MG63 (cell line): ENCODE measurements at regions not wholly inside any gene's neighbourhood (a gene's known extent, or its start where the extent isn't known, plus 50 kb on each side); places are given as distances from the start of the nearest gene placed in this dataset.

Experiments used
- DNase-seq: peaks from one replicate; pipeline ENCODE4 v3.0.0-alpha.2; 2020
- H3K27me3 ChIP-seq: fragments of 250-450 bp; sonication (Bioruptor Pico); 2 replicates; pipeline ENCODE4 v1.5.1; 2020; ENCODE audit warnings: mild to moderate bottlenecking, moderate library complexity
- H3K36me3 ChIP-seq: fragments of 250-450 bp; sonication (Bioruptor Pico); 2 replicates; pipeline ENCODE4 v1.5.1; 2020; ENCODE audit warnings: mild to moderate bottlenecking, moderate library complexity
- H3K4me3 ChIP-seq: fragments of 250-450 bp; sonication (Bioruptor Pico); 2 replicates; pipeline ENCODE4 v1.5.1; 2020; ENCODE audit warnings: mild to moderate bottlenecking, moderate library complexity
- H3K9me3 ChIP-seq: fragments of 250-450 bp; sonication (Bioruptor Pico); 2 replicates; pipeline ENCODE4 v1.5.1; 2020; ENCODE audit warnings: mild to moderate bottlenecking, moderate library complexity

DNA sequence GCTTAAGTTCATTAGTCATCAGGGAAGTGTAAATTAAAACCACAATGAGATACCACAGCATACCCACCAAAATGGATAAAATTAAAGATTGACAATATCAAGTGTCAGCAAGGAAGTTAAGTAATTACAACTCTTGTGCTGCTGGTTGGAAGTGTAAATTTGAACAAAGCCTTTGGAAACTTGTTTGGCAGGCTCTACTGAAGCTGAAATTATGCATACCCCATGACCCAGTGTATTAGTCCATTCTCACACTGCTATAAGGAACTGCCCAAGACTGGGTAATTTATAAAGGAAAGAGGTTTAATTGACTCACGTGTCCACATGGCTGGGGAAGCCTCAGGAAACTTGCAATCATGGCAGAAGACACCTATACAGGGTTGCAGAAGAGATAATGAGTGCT is 196.1 kb downstream of the PDCD6IP start:
- Histone ChIP-seq H3K36me3 (no peaks in the 10 kb centered on the region), H3K27me3 (no peaks in the 10 kb centered on the region), H3K9me3 (no peaks in the 10 kb centered on the region), H3K4me3 (no peak overlapping the region)
- DNase-seq = no peak

DNA sequence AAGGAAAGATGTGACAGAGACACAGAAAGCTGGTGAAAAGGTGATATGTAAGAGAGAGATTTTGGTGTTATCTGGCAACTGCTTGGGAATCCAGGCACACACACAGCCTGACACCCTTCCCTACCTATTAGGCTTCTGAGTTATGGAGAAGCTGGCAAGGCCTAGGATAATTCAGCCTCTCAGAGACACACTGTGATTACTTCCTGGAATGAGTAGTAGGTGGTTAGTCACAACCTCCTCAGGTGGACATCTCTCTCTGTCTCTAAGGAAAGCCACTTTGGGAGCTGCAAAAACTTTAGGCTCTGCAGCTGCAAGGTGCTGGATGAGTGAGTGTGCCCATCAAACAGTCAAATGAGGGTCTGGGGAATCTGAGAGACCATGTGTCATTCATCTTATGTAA is 201.9 kb downstream of the PDCD6IP start:
- no peak for DNase-seq
- Histone ChIP-seq H3K4me3 (no peak overlapping the region), H3K9me3 (no peaks in the 10 kb centered on the region), H3K36me3 (no peaks in the 10 kb centered on the region), H3K27me3 (no peaks in the 10 kb centered on the region)

DNA sequence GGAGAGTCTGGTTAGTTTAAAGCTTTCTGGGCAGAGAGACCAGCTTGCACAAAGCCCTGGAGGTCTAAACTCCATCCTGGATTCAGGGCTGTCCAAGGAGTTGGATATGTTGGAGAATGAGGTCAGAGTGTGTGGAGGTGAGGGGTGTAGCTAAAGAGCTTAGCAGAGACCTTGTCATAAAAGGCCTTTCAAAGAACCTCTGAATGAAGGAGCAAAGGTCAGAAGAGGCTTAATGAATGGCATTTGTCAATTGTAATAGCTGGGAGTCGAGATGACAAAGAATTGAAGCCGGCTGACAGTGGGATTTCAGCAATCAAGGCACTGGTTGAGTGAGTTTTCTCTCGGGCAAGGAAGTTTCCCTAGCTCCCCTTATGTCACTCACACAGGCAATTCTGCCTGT is 202.6 kb downstream of the PDCD6IP start:
- no peaks in the 10 kb centered on the region for H3K9me3 ChIP-seq
- no peaks in the 10 kb centered on the region for H3K27me3 ChIP-seq
- no peaks in the 10 kb centered on the region for H3K36me3 ChIP-seq
- H3K4me3 ChIP-seq = no peak overlapping the region
- no peak for DNase-seq

GRCh38 chr3:34001990-34002389 is 203.6 kb downstream of the PDCD6IP start:
- Histone ChIP-seq H3K9me3 (no peaks in the 10 kb centered on the region), H3K27me3 (no peaks in the 10 kb centered on the region), H3K36me3 (no peaks in the 10 kb centered on the region), H3K4me3 (no peak overlapping the region)
- DNase-seq = no peak

- H3K4me3 ChIP-seq = no peak overlapping the region
- no peaks in the 10 kb centered on the region for H3K9me3 ChIP-seq
- H3K36me3 ChIP-seq = no peaks in the 10 kb centered on the region
- no peak for DNase-seq
- H3K27me3 ChIP-seq = no peaks in the 10 kb centered on the region
Measured at GRCh38 chr3:34002569-34003100, 204.2 kb downstream of the PDCD6IP start.

- H3K27me3 ChIP-seq = no peaks in the 10 kb centered on the region
- no peaks in the 10 kb centered on the region for H3K9me3 ChIP-seq
- no peak overlapping the region for H3K4me3 ChIP-seq
- no peaks in the 10 kb centered on the region for H3K36me3 ChIP-seq
- no peak for DNase-seq
Measured at GRCh38 chr3:34005886-34006285, 207.5 kb downstream of the PDCD6IP start.

DNA sequence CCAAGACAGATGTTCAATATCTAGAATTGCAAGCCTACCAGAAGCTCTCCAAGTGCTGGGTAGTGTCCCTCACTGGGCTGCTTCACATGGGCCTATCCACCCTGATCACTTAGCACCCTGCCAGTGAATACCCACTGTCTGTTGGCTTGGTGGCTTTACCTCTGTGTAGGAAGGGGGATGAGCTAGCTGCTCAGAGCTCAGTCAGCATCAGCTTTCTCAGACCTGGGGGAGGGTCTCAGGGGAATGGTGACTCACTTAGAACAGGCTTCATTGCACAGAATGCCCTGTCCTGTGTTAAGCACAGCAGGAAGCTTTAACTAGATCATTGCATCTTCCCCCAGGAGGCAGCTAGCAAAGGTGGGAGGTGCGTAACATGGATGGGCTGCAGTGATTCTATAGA is 209.8 kb downstream of the PDCD6IP start:
- Histone ChIP-seq H3K4me3 (no peak overlapping the region), H3K36me3 (no peaks in the 10 kb centered on the region), H3K27me3 (no peaks in the 10 kb centered on the region), H3K9me3 (no peaks in the 10 kb centered on the region)
- DNase-seq = no peak

- no peaks in the 10 kb centered on the region for H3K36me3 ChIP-seq
- no peaks in the 10 kb centered on the region for H3K27me3 ChIP-seq
- no peak for DNase-seq
- no peak overlapping the region for H3K4me3 ChIP-seq
- no peaks in the 10 kb centered on the region for H3K9me3 ChIP-seq
Measured at GRCh38 chr3:34008836-34009809, 210.7 kb downstream of the PDCD6IP start.

- Histone ChIP-seq H3K36me3 (no peaks in the 10 kb centered on the region), H3K4me3 (no peak overlapping the region), H3K27me3 (no peaks in the 10 kb centered on the region), H3K9me3 (no peaks in the 10 kb centered on the region)
- DNase-seq = no peak
Measured at GRCh38 chr3:34011171-34012101, 213.0 kb downstream of the PDCD6IP start.

GRCh38 chr3:34012102-34012461 is 213.7 kb downstream of the PDCD6IP start:
- Histone ChIP-seq H3K9me3 (no peaks in the 10 kb centered on the region), H3K36me3 (no peaks in the 10 kb centered on the region), H3K4me3 (no peak overlapping the region), H3K27me3 (no peaks in the 10 kb centered on the region)
- DNase-seq = peak; percentile 65

DNA sequence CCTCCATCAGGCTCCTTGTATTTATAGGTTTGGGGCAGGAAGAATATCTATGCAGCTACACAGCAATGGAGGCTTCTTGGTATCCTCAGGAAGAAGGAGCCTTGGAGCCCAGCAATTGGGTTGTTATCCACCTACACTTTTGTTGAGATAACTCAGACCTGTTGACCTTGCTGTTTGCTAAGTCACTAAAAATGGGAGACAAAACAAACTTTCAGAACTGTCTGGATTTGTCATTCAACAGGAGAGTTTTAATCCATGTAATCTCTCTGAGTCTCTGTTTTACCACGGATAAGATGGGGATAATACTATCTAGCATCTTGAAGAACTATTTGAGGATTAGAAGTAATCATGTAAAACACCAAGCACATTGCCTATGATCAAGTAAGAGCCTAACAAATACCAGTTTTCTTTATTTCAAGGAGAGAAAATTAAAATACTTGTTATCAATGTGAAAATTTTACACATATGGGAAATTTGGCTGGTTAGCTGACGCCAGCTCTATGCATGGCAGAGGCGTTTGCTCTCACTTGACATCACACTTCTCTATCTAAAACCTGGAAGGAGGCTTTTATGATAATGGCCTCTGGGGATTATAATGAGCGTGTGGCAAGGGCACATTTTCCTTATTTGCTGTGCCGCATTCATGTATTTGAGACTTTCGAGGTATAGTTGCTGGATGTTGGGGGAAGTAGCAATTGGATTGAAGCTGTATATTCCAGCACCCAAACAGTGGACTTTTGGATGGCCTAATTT is 215.6 kb downstream of the PDCD6IP start:
- DNase-seq = no peak
- no peaks in the 10 kb centered on the region for H3K27me3 ChIP-seq
- no peak overlapping the region for H3K4me3 ChIP-seq
- H3K9me3 ChIP-seq = no peaks in the 10 kb centered on the region
- H3K36me3 ChIP-seq = no peaks in the 10 kb centered on the region

DNA sequence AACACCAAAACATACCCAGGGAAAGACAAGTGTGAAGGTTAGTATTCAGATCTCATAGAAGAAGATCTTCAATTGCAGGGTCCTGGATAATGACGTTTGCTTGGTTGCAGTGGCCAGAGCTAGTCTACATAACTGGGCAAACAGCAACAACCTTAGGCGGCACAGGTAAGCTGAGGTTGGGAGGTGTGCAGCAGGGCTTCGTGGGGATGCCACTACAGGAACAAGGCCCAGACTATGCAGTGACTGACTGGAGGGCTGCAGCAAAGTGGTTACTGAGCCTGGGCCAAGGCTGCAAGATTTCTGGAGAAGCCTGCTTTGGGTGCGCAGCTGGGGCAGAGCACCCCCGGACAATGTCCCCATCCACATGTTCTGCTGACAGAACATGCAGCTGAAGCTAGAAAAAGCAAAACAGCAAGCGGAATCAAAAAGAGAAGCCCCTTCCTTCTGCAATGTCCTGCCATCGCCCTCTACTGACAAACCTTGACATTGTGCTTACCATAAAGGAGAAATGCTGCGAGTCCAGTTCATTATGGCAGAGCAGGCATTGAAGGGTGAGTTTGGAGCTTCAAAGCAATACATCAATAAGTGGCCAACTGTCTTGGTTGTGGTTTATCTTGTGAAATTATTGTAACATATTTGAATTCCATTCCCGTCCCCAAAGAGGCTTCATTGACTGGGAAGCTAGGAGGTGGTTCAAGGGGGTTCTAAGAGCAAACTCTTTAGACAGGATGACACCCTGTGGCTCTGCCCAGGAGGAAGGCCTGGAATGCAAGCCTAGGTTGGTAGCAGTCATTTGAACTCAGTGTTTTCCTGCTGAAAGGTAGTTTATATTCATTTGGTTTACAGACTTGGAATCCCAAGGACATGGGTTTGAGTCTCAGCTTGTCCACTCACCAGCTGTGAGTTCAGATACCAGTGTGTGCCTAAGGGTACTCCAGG is 217.0 kb downstream of the PDCD6IP start:
- Histone ChIP-seq H3K36me3 (no peaks in the 10 kb centered on the region), H3K4me3 (no peak overlapping the region), H3K9me3 (no peaks in the 10 kb centered on the region), H3K27me3 (no peaks in the 10 kb centered on the region)
- DNase-seq = no peak

DNA sequence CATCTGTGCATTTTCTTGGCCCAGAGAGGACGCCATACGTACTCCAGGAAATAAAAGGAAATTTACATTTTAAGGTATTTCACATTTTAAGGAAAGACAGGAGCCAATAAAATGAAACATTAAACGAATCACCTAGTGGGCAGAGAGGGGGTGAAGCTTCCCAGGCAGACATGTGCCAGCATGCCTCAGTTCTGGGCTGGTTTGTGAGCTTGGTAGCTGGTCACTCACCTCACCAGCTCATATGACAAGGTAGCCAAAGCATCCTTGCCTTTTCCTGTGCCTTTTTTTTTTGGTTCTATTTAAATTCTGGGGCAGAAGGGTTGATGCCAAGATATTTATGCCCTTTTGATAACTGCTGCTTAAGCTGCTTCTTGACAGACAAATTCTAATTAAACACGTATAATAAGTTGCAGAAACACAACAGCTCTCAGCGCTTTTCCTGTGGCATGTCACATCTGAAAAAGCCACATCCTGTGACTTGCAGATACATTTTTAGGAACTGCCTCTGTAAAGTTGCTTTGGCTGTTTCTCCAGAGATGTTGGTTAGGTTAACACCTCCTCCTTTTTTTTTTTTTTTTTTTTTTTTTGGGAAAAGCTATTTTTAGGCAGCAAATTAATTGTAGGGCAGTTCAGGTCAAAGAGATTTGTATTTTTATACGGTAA is 218.6 kb downstream of the PDCD6IP start:
- no peak for DNase-seq
- Histone ChIP-seq H3K9me3 (no peaks in the 10 kb centered on the region), H3K27me3 (no peaks in the 10 kb centered on the region), H3K36me3 (no peaks in the 10 kb centered on the region), H3K4me3 (no peak overlapping the region)

DNA sequence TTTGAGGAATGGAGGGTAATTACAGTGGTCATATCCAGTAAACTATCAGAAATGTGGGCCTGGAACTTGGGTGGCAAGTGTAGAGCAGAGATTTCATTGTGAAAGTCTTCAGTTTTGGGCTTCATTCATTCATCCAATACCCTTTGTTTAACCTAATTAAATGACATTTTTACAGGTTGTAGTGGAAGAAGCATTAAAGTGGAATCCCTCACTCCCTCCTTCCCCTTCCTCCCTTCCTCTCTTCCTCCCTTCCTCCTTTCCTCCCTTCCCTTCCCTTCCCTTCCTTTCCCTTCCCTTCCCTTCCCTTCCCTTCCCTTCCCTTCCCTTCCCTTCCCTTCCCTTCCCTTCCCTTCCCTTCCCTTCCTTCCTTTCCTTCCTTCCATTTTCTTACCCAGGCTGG is 219.3 kb downstream of the PDCD6IP start:
- Histone ChIP-seq H3K9me3 (no peaks in the 10 kb centered on the region), H3K36me3 (no peaks in the 10 kb centered on the region), H3K4me3 (no peak overlapping the region), H3K27me3 (no peaks in the 10 kb centered on the region)
- DNase-seq = no peak

- H3K36me3 ChIP-seq = no peaks in the 10 kb centered on the region
- no peaks in the 10 kb centered on the region for H3K9me3 ChIP-seq
- H3K4me3 ChIP-seq = no peak overlapping the region
- H3K27me3 ChIP-seq = no peaks in the 10 kb centered on the region
- DNase-seq = no peak
Measured at GRCh38 chr3:34019158-34019557, 220.7 kb downstream of the PDCD6IP start.
